GM12878 (cell line): ENCODE measurements at regions not wholly inside any gene's neighbourhood (a gene's known extent, or its start where the extent isn't known, plus 50 kb on each side); places are given as distances from the start of the nearest gene placed in this dataset.

ENCODE experiments used
- ATAC-seq: fragments of 200-7000 bp; cut with Tn5 transposase; 3 replicates; pipeline ENCODE4 v1.9.1; 2020; ENCODE audit warnings: mild to moderate bottlenecking, moderate library complexity
- BruUV-seq: library from RNA; stranded (reverse); fragments of 400-500 nt; replicated peaks from 2 replicates; lab custom pipeline; 2021; lab: Mats Ljungman, UMichigan
- CTCF ChIA-PET: fragments of 300-600 bp; sonication (Branson Sonifier 250); formaldehyde crosslinking; extraction: SDS; loops from one replicate; lab custom pipeline; 2021; ENCODE audit warnings: inconsistent platforms; lab: Yijun Ruan, JAX
- POLR2A ChIA-PET: fragments of 350-600 bp; formaldehyde crosslinking; extraction: SDS; loops from one replicate; lab custom pipeline; 2021; ENCODE audit warnings: inconsistent platforms; lab: Charles Lee
- RAD21 ChIA-PET: fragments of 300-600 bp; sonication (Branson Sonifier 250); formaldehyde crosslinking; loops from one replicate; lab custom pipeline; 2023; ENCODE audit warnings: antibody characterized with exemption; ENCODE audit not compliant: unreplicated experiment; lab: Charles Lee
- SMC1A ChIA-PET: fragments of 300-600 bp; sonication (Branson Sonifier 250); formaldehyde crosslinking; loops from one replicate; lab custom pipeline; 2023; ENCODE audit not compliant: unreplicated experiment, uncharacterized antibody; lab: Charles Lee
- DNase-seq: peaks from one replicate; pipeline ENCODE4 v3.0.0-alpha.2; 2011; ENCODE audit warnings: low read depth, low spot score
- FAIRE-seq: peaks from 3 replicates; lab custom pipeline; 2011; peaks lifted over from hg19 to GRCh38; lab: Jason Lieb, UNC
- H2AFZ ChIP-seq: 2 replicates; pipeline ENCODE4 v1.6.0; 2011; ENCODE audit warnings: low read depth, low read length, control low read depth; ENCODE audit not compliant: control insufficient read depth
- H3K27ac ChIP-seq: 2 replicates; pipeline ENCODE4 v1.5.1; 2011; ENCODE audit warnings: control low read depth; ENCODE audit not compliant: control insufficient read depth, insufficient read depth
- H3K27me3 ChIP-seq, 2 experiments: replicated peaks in 1 of 2; 2 replicates each; pipeline versions ENCODE4 v1.6.0 to v1.6.1; 2011; ENCODE audit warnings: low read length in 1 of 2; ENCODE audit not compliant: control insufficient read depth in 2 of 2, insufficient read depth in 2 of 2
- H3K36me3 ChIP-seq, 2 experiments: 2 replicates each; pipeline ENCODE4 v1.5.1; 2011; ENCODE audit warnings: low read length in 1 of 2; ENCODE audit not compliant: control insufficient read depth in 2 of 2, insufficient read depth in 2 of 2
- H3K4me1 ChIP-seq: 2 replicates; pipeline ENCODE4 v1.6.1; 2011; ENCODE audit warnings: mild to moderate bottlenecking, low read length, moderate library complexity, mixed read lengths; ENCODE audit not compliant: control insufficient read depth, insufficient read depth
- H3K4me2 ChIP-seq: 2 replicates; pipeline ENCODE4 v1.6.0; 2011; ENCODE audit warnings: control low read depth; ENCODE audit not compliant: control insufficient read depth, insufficient read depth
- H3K4me3 ChIP-seq: fragments of 200-600 bp; sonication (generic); 2 replicates; pipeline ENCODE4 v1.5.1; 2016
- H3K79me2 ChIP-seq: 2 replicates; pipeline ENCODE4 v1.6.0; 2011; ENCODE audit warnings: low read length; ENCODE audit not compliant: control insufficient read depth, insufficient read depth
- H3K9ac ChIP-seq: 2 replicates; pipeline ENCODE4 v1.8.0; 2011; ENCODE audit warnings: low read length, control low read depth, mixed read lengths; ENCODE audit not compliant: control insufficient read depth, insufficient read depth
- H3K9me3 ChIP-seq: replicated peaks from 3 replicates; pipeline ENCODE4 v1.5.1; 2011; ENCODE audit warnings: mild to moderate bottlenecking, low read length; ENCODE audit not compliant: control insufficient read depth, insufficient read depth
- H4K20me1 ChIP-seq: 2 replicates; pipeline ENCODE4 v1.6.0; 2011; ENCODE audit not compliant: control insufficient read depth, insufficient read depth
- BACH1 ChIP-seq: fragments of 450-650 bp; IDR thresholded peaks from 2 replicates; pipeline ENCODE4 v1.6.1; 2017; ENCODE audit warnings: mild to moderate bottlenecking, borderline replicate concordance
- CHD1 ChIP-seq: IDR thresholded peaks from 2 replicates; pipeline ENCODE4 v1.6.1; 2012; ENCODE audit warnings: low read depth, low read length, improper control_type of control experiment
- EZH2 ChIP-seq: IDR thresholded peaks from 2 replicates; pipeline ENCODE4 v1.6.1; 2012; ENCODE audit warnings: low read depth, mild to moderate bottlenecking, control low read depth, inconsistent platforms, low read length, borderline replicate concordance; ENCODE audit not compliant: control insufficient read depth
- HDGF ChIP-seq: fragments of 450-650 bp; IDR thresholded peaks from 2 replicates; pipeline ENCODE4 v1.6.1; 2016; ENCODE audit warnings: antibody characterized with exemption
- RELA ChIP-seq: fragments of 450-650 bp; IDR thresholded peaks from 2 replicates; pipeline ENCODE4 v1.8.0; 2014; ENCODE audit warnings: borderline replicate concordance; ENCODE audit not compliant: partially characterized antibody
- RFX5 ChIP-seq: IDR thresholded peaks from 2 replicates; pipeline ENCODE4 v1.6.1; 2011; ENCODE audit warnings: low read depth, low read length, improper control_type of control experiment
- SP1 ChIP-seq: IDR thresholded peaks from one replicate; pipeline ENCODE4 v1.6.1; 2011; ENCODE audit warnings: low read depth, low read length
- WRNIP1 ChIP-seq: IDR thresholded peaks from 2 replicates; pipeline ENCODE4 v1.6.1; 2011; ENCODE audit warnings: low read depth, low read length, improper control_type of control experiment, borderline replicate concordance
- YBX1 ChIP-seq: fragments of 450-650 bp; IDR thresholded peaks from 2 replicates; pipeline ENCODE4 v1.6.1; 2016; ENCODE audit warnings: antibody characterized with exemption
- WGBS: methylation state at CpG from one replicate; pipeline ENCODE4 v1.1.6; 2016; ENCODE audit warnings: low lambda C conversion rate; ENCODE audit not compliant: insufficient replicate concordance, insufficient coverage; ENCODE audit errors: missing lambda C conversion rate; 5-methylcytosine and 5-hydroxymethylcytosine counted together
- in situ Hi-C: fragments of 300-500 bp; cut with MboI; formaldehyde crosslinking; loops from 9 replicates; pipeline ENCODE4 v1.14.3; 2018; ENCODE audit warnings: mixed read lengths
- intact Hi-C: fragments of 100-400 bp; cut with micrococcal nuclease; formaldehyde crosslinking; loops from one replicate; pipeline ENCODE4 v1.14.2; 2022; ENCODE audit not compliant: unreplicated experiment
- TF ChIP-seq, protein P1 (sequence below): fragments of 150-350 bp; IDR thresholded peaks from 2 replicates; pipeline ENCODE4 v1.6.1; 2016; ENCODE audit warnings: low read depth, low read length
- TF ChIP-seq, protein P2 (sequence below): fragments of 450-650 bp; IDR thresholded peaks from 2 replicates; pipeline ENCODE4 v1.6.1; 2016; ENCODE audit warnings: mild to moderate bottlenecking, moderate library complexity, borderline replicate concordance
- TF ChIP-seq, protein P3 (sequence below): fragments of 450-650 bp; IDR thresholded peaks from 2 replicates; pipeline ENCODE4 v1.6.1; 2017; ENCODE audit warnings: mild to moderate bottlenecking

DNA sequence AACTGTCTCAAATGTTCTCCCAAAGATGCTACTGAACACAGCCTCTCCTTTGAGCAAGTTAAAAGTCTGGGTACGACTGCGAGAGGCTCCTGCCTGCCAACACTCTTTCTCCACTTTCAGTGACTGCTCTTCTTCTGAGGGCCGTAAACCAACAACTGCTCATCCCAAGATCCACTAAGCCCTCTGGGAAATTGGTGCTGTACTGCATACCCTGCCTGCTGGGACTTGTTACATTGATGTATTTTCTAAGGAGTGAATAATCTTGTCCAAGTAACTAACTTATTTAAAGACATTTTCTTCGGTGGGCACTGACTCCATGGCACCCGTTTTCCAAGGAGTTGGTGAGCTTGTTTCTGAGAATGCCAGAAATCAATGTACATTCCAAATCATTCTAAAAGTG lies 87.2 kb downstream of the ZNF280B start:
- RAD21 ChIA-PET: interaction anchor here (1.1 to 2.4 kb wide), 2 partner anchors 9 to 12 kb away, joined by 3 to 18 read pairs; no protein-coding TSS in a partner anchor
- DNase-seq: no peak
- Histone ChIP-seq H3K36me3 (no peaks in the 10 kb centered on the region), H3K27me3 (no peaks in the 10 kb centered on the region), H3K79me2 (no peaks in the 10 kb centered on the region), H3K9me3 (no peaks in the 10 kb centered on the region), H3K4me2 (no peak overlapping the region), H4K20me1 (no peaks in the 10 kb centered on the region), H3K4me3 (no peak overlapping the region), H3K27ac (no peak overlapping the region), H3K4me1 (no peaks in the 10 kb centered on the region), H3K9ac (no peak overlapping the region), H2AFZ (no peak overlapping the region)
- POLR2A ChIA-PET: no interaction called here
- in situ Hi-C loops: no loop called here
- CTCF ChIA-PET: interaction anchor here (0.6 to 3.7 kb wide), 10 partner anchors 8 to 378 kb away, joined by 3 to 33 read pairs (median 10); no protein-coding TSS in a partner anchor
- ATAC-seq: no peak
- FAIRE-seq: no peak
- BruUV-seq: no TSS peak
- intact Hi-C loops: loop anchor here (5.0 to 10.0 kb wide), 3 partner anchors 41 to 217 kb away; partner anchors contain the start of gene PRAME
- SMC1A ChIA-PET: interaction anchor here (1.6 to 2.2 kb wide), 4 partner anchors 10 to 155 kb away, joined by 6 to 13 read pairs (median 6); no protein-coding TSS in a partner anchor
- WGBS: 24% methylated on average over 5 of the region's 5 CpGs
- no peak for TF ChIP-seq EZH2
- no peak for TF ChIP-seq WRNIP1
- TF ChIP-seq, protein P1, sequence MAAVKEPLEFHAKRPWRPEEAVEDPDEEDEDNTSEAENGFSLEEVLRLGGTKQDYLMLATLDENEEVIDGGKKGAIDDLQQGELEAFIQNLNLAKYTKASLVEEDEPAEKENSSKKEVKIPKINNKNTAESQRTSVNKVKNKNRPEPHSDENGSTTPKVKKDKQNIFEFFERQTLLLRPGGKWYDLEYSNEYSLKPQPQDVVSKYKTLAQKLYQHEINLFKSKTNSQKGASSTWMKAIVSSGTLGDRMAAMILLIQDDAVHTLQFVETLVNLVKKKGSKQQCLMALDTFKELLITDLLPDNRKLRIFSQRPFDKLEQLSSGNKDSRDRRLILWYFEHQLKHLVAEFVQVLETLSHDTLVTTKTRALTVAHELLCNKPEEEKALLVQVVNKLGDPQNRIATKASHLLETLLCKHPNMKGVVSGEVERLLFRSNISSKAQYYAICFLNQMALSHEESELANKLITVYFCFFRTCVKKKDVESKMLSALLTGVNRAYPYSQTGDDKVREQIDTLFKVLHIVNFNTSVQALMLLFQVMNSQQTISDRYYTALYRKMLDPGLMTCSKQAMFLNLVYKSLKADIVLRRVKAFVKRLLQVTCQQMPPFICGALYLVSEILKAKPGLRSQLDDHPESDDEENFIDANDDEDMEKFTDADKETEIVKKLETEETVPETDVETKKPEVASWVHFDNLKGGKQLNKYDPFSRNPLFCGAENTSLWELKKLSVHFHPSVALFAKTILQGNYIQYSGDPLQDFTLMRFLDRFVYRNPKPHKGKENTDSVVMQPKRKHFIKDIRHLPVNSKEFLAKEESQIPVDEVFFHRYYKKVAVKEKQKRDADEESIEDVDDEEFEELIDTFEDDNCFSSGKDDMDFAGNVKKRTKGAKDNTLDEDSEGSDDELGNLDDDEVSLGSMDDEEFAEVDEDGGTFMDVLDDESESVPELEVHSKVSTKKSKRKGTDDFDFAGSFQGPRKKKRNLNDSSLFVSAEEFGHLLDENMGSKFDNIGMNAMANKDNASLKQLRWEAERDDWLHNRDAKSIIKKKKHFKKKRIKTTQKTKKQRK: no peak
- TF ChIP-seq SP1: no peak
- TF ChIP-seq RELA: no peak
- no peak for TF ChIP-seq HDGF
- TF ChIP-seq, protein P2, sequence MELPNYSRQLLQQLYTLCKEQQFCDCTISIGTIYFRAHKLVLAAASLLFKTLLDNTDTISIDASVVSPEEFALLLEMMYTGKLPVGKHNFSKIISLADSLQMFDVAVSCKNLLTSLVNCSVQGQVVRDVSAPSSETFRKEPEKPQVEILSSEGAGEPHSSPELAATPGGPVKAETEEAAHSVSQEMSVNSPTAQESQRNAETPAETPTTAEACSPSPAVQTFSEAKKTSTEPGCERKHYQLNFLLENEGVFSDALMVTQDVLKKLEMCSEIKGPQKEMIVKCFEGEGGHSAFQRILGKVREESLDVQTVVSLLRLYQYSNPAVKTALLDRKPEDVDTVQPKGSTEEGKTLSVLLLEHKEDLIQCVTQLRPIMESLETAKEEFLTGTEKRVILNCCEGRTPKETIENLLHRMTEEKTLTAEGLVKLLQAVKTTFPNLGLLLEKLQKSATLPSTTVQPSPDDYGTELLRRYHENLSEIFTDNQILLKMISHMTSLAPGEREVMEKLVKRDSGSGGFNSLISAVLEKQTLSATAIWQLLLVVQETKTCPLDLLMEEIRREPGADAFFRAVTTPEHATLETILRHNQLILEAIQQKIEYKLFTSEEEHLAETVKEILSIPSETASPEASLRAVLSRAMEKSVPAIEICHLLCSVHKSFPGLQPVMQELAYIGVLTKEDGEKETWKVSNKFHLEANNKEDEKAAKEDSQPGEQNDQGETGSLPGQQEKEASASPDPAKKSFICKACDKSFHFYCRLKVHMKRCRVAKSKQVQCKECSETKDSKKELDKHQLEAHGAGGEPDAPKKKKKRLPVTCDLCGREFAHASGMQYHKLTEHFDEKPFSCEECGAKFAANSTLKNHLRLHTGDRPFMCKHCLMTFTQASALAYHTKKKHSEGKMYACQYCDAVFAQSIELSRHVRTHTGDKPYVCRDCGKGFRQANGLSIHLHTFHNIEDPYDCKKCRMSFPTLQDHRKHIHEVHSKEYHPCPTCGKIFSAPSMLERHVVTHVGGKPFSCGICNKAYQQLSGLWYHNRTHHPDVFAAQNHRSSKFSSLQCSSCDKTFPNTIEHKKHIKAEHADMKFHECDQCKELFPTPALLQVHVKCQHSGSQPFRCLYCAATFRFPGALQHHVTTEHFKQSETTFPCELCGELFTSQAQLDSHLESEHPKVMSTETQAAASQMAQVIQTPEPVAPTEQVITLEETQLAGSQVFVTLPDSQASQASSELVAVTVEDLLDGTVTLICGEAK: no peak
- TF ChIP-seq, protein P3, sequence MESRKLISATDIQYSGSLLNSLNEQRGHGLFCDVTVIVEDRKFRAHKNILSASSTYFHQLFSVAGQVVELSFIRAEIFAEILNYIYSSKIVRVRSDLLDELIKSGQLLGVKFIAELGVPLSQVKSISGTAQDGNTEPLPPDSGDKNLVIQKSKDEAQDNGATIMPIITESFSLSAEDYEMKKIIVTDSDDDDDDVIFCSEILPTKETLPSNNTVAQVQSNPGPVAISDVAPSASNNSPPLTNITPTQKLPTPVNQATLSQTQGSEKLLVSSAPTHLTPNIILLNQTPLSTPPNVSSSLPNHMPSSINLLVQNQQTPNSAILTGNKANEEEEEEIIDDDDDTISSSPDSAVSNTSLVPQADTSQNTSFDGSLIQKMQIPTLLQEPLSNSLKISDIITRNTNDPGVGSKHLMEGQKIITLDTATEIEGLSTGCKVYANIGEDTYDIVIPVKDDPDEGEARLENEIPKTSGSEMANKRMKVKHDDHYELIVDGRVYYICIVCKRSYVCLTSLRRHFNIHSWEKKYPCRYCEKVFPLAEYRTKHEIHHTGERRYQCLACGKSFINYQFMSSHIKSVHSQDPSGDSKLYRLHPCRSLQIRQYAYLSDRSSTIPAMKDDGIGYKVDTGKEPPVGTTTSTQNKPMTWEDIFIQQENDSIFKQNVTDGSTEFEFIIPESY: no peak
- no peak for TF ChIP-seq YBX1
- no peak for TF ChIP-seq CHD1
- TF ChIP-seq BACH1: no peak
- TF ChIP-seq RFX5: no peak
